Activated CD4-positive, alpha-beta T cell treated with anti-CD3 and anti-CD28 coated beads, Interleukin-2, Interleukin-6, amounts not matched to agents 100 ng/mL and 50 ng/mL, durations not matched to agents 16 hours and 8 hours (primary cell): ENCODE measurements at regions not wholly inside any gene's neighbourhood (a gene's known extent, or its start where the extent isn't known, plus 50 kb on each side); places are given as distances from the start of the nearest gene placed in this dataset.

ENCODE experiments used
- DNase-seq: peaks from one replicate; pipeline ENCODE4 v3.0.0-alpha.2; 2020

DNA sequence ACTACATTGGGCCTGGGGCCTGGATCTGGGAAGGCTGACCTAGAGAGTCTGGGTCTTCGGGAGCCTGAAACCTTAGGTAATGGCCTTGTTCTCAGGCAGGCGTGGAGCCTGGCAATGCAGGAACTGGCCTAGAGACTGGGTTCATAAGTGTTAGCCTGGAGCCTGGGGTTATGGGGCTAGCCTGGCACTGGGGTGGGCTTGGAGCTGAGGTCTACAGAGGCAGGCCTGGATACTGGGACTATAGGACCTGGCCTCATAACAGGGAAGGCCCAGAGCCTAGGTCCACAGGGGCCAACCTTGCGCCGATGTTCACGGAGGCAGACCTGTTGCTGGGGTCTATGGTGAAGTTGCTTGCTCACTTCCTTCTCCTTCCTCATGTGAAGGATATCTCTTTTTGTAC lies 843.8 kb upstream of the GJE1 start:
- DNase-seq, result no peak

DNA sequence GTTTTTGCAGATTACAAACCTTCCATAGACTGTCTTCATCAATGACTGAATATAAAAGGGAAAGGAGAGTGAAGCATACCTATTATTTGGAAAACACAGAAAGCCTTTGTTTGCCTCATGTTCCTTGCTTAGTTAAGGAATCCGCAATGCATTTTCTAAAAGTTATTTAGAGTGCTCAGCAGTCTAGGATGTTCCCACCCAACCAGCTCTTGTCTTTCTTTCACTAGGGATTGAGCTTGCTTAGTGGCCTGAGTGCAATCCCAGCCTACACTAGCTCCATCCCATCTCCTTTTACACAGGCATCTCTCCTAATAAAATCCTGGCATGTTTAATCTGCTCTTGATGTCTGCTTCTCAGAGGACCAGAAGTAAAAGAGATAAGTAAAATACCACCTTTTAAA lies 850.5 kb upstream of the GJE1 start:
- no peak for DNase-seq

DNA sequence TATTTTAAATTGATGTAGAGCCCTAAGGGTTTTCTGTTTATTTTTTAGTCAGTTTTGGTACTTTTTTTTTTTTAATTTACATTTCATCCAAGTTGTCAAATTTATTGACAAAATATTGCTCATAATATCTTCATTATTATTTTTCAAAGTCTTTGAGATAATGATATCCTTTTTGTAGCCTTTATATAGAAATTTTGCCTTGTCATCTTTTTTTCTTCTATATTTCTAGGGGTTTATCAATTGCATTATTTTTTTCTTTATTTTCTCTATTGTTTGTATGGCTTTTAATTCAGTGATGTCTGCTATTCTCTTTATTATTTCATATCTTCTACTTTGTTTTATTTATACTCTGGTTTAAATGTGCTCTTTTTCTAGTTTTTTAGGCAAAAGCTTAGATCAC lies 863.0 kb upstream of the GJE1 start:
- DNase-seq, result no peak

DNA sequence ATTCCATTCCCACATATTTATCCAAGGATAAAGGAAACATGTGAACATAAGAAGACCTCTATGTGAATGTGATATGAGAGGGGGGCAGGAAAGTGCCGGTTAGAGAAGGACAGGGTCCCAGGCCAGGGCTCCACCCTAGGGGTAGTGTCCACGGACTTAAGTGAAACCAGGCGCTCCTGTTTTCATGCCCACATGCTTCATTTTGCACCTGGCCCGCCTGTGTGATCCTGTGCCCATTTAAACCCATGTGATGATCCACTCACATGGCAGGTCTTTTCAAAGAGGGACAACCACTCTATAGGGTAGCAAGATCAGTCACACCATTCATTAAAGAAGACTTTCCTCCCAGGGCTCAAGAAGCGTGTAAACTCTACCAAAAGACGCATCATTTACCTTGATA lies 865.3 kb upstream of the GJE1 start:
- DNase-seq, result no peak

DNA sequence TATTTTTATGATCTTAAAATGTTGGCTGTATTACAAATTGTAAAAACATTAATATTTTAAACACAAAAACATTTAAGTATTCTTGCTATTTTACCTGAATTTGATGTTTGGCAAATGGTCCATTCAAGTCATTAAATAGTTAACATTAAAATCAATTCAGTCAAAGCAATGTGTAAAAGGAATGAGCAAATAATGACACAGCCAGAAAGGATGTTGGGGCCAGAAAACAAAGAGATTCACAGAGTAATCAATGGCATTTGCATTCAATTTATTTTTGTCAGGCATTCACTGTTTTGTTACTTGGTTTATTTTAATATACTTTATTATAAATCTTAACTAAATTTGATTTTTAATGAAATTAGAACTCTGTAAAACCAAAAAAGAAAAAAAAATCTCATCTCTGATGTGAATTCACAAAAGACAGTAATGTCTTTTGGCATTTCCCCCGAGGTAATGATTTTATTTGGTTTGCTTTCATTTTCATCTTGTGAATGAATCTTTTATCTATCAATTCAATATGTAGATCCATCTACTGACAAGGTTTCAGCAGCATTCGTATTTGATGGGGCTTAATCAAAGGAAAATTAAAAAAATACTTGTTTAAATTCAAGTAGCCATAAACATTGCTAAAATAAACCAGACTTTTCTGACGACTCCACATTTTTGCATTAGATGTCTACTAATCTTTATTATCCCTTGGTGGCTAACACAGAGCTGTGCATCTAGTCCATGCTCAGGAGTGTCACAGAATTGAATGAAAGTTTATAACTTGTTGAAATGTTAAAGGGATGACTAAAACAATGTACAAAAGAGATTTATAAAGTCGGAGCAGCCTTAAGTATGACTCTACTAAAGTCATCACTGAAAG lies 866.7 kb upstream of the GJE1 start:
- no peak for DNase-seq

DNA sequence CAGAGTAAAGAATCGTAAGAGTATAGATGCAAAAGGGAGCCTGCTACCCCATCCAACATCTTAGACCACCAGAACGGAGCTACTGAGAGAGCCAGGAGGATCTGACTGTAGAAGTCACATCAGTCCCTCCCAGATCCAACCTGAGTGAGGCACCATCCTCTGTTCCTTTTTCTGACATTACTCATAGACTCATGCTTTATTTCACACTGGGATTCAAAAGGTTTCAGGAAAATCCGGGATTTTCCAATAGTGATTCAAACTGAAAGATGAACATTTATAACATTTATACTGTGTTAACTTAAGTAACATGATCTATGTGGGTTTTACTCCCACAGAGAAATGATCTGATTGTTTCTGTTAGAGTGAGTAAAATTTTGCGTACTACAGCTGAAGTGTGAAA lies 868.6 kb upstream of the GJE1 start:
- DNase-seq, result no peak

DNA sequence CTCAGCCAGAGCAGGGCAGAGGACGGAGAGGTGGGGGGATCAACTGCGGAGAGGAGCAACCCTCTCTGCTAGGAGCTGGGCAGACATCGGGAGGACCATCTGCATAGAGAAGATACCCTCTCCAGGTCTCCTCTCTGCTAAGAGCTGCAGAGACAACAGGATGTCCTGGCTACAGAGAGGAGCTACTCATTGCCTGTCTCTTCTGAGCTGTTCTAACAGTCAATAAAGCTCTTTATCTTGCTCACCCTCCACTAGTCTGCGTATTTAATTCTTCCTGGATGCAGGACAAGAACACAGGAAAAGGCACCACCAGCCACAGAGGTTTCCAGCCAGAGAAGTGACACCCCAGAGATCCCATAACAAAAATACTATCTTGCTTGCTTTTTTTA lies 871.1 kb upstream of the GJE1 start:
- no peak for DNase-seq

DNA sequence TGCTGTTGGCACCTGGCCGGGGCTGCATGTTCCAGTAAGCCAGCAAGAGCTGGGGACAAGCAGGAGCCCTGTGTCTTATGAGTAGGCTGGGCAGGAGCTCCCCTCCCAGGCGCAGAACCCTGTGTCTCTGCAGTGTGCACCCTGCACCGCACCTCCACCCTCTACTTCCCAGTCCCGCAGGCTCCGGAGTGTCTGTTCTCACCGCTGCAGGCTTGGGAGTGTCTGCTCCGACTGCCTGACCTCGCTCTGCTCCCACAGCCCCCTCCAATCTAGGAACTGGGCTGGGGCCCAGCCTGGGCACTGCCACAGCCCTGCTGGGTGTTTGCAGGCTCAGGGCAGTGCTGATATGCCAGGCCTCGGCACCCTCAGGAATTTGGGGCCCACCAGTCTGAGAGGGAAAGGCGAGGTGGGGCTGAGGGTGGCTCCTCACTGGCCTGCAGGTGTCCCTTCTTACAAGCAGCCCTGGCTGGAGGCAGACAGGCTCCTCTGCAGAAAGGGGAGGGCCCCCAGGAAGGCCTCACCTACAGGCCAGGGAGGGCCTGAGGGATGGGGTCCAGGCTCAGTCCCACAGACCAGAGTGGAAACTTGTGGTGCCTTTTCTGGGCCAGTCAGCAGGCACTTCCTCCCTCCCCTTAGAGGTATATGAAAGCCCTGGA lies 871.6 kb upstream of the GJE1 start:
- DNase-seq, result no peak

DNA sequence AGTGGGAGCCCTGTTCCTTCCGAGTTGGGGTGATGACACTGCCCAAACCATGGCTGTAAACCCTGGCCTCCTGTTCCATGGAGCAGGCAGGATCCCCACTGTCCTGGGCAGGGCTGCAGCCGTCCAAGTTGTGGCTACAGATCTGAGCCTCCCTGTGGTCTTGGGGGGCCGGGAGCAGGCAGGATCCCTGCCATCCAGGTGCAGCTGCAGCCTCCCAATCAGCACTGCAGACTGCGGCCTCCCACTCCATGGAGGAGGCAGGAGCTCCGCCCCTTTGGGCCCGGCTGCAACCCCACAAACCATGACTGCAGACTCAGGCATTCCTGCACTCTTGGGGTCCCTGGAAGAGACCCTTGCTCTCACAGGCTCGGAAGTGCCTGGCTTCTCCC lies 872.1 kb upstream of the GJE1 start:
- DNase-seq, result no peak

DNA sequence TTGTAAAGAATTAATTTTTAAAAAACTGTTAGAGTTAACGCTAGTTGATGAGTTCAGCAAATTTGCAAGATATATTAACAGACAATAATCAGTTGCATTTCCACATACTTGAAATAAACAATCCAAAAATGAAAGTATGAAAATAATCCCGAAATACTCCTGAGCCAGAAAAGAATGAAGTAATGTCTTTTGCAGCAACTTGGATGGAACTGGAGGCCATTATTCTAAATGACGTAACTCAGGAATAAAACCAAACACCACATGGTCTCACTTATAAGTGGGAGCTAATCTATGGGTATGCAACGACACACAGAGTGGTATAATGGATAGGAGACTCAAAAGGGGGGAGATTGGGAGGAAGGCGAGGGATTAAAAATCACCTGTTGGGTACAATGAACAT lies 872.9 kb upstream of the GJE1 start:
- no peak for DNase-seq

DNA sequence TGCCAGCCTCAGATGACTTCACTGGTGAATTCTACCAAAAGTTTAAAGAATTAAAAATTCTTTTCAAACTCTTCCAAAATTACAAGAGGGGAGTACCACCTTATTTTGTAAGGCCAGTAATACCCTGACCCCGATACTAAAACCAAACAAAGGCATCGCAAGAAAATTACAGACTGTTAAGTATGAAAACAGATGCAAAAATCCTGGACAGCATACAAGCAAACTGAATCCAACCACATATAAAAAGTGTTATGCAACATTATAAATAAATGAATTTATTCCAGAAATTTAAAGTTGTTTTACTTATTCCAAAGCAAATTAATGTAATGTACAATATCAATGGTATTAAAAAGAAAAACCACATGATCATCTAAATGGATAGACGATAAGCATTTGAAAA lies 873.6 kb upstream of the GJE1 start:
- DNase-seq, result no peak

DNA sequence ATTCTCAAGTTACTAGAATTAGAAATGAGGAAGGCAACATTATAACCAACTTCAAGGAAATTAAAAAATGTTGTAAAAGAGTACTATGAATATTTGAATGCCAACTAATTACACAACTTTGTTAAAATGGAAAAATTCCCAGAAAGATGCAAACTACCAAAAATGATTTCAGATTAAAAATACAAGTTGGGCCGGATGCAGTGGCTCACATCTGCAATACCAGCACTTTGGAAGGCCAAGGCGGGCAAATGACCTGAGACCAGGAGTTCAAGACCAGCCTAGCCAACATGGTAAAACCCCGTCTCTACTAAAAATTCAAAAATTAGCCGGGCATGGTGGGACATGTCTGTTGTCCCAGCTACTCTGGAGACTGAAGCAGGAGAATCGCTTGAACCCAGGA lies 874.2 kb upstream of the GJE1 start:
- DNase-seq, result no peak

DNA sequence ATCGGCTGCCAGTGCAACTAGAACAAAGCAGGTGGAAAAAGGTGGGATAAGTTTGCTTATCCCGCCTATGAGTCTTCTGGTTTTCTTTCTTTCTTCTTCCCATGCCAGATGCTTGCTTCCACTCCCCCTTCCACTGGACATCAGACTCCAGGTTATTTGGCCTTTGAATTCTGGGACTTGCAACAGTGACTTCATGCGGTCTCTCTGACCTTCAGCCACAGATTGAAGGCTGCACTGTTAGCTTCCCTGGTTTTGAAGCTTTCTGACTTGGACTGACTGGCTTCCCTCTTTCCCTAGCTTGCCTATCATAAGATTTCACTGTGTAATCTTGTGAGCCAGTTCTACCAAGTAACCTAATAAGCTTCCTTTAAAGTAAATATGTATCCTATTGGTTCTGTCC lies 878.4 kb upstream of the GJE1 start:
- no peak for DNase-seq

DNA sequence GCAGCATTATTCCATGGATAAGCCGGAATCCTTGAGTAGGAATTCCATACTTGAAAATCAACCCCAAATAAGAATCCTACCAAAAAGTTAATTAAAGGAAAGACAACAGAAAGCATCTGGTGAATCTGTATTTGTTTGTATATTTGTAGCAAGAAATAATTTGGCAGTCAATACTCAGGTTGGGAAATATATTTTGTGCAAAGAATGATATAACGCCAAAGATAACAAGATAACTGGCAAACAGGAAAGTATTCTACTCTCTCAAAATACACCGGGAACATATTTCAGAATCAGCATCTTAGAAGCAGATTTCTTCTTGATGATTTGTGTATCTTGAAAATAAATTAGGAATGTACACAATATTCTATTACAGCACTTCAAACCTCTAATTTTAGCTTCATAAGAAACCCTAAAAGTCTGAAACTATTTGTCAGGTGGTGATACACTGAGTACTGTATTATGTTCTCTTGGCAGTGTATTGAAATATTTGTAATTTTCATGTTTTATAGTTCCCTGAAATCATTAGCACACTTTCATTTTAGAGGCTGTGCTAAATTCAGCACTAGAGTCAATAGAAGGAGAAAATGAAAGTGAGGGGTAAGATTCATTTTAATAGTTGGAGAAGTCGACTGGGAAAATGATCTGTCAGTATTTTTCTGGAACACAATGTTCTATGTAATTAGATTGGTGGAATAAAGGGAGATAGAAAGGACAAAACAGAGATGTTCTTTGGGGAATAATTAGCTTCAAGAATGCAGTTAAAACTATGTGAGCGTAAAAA lies 879.7 kb upstream of the GJE1 start:
- DNase-seq, result no peak

DNA sequence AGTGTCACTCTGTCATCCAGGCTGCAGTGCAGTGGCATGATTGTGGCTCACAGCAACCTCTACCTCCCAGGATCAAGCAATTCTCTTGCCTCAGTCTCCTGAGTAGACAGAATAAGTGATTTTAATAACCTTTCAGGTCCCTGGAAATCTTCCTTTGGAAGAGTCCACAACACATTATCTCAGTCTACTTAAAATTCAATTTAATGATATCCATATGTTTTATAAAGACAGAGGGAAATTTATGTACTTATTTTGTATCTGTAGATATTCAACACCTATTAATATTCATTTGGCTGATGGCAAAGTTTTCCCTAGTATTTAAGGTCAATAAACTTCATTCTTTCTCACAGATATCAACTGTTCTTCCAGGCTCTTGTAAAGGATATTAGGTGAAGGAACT lies 881.4 kb upstream of the GJE1 start:
- DNase-seq, result no peak

DNA sequence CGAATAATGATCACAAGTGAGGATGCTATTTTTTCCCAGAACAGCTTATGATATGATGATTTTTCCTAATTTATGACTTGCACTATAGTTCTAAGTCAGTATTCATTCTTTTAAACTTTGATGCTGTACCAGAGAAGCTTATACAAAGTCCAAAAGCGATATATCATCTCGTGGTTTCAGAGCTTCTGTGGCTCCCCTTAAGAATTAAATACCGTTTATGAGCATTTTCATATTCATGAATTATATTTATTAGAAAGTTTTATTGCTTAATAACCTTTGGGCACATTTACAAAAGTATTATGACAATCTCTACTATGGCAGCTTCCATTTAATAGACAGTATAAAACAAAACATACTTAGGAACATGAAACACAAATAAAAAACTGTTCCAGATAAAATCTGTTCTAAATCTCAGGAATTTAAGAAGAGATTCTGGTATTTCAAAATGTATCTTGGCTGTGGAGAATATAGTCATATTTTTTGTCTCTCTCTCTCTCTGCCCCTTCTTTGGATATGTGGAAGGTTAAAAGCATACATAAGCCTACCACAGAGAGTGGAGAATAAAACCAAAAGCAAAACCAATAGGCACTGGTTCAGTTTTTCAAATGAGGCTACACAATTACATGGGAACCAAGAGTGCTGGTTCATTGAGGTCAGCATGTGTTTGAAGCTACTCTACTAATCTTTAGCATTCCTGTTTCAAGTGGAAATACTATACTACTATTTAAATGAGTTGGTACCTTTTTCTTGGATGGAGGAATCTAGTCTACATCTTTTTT lies 884.5 kb upstream of the GJE1 start:
- no peak for DNase-seq

DNA sequence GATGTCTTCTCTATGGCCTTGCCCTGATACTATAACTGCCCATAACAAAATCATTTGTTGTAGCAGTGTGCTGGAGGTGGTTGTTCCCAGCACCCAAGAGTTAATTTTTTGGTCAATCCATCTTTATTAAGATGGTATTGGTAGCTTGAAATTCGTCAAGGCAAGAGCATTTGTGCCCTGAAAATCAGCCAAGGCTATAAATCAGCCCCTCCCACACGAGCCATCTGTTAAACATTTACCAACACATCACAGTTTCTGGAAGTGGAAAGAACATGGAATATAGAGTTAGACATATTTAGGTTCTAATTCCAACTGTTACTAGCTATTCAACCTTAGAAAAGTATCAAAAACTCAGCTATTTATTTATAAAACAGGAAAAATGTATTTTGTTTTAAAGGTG lies 888.4 kb upstream of the GJE1 start:
- no peak for DNase-seq

DNA sequence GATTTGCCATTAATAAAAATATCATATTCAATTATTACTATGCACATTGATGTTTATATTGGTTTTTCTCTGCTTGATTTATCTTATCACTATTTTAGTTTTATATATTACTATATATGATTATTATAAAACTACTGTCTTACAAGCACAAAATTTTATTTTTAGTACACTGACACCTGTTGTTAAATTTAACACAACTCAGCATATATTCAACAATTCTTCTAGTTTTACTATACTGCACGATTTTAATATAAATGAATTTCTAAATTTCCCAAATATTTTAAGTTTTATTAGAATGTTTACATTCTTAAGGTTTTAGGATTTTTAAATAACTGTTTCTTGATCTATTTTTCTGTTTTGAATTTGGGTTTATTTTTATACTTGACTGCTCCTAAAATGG lies 889.8 kb upstream of the GJE1 start:
- no peak for DNase-seq

DNA sequence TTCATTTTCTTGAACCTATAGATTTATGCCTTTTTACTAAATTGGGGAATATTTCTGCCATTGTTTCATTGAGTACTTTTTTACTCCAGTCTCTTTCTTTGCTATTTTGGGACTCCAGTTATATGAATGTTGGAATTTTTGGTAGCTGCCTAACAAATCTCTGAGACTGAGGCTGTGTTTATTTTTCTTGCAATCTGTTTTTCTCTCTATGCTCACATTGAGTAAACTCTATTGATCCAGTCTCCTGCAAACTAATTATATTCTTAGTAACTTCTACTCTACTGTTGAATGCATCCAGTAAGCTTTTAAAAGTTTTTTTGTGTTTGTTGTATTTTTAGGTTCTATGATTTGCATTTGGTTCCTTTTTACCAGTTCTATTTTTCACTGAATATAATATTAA lies 903.4 kb upstream of the GJE1 start:
- no peak for DNase-seq

DNA sequence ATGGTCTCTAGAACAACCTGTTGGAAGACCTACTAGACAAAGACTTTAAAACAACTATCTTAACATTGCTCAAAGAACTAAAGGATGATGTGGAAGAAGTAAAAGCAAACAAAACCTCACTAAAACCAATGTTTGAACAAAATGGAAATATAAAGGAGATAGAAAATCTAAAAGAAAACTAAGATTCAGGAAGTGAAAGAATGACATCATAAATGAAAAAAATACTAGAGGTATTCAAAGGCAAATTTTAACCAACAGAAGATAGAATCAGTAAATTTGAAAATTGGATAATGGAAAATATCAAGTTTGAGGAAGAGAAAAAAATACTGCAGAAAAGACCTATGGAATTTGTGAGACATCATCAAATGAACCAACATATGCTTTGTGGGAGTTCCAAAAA lies 914.1 kb upstream of the GJE1 start:
- DNase-seq, result no peak

DNA sequence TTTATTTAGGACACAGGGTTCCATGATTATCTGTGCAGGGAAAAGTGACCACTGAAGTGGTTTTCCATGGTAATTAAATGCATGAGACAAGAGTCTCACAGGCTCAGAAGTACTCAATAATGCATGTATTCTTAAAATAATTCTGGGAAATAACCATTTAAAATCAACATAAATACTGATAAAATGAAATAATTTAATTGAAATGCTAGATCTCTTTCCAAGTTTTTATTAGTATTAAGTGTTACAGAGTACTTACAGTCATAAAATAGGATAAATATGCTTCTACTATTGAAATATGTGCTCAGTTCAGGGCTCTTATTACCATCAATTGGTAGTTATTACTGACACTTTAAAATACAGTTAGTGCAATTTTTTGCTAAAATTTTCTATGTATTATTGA lies 916.0 kb upstream of the GJE1 start:
- DNase-seq, result no peak

DNA sequence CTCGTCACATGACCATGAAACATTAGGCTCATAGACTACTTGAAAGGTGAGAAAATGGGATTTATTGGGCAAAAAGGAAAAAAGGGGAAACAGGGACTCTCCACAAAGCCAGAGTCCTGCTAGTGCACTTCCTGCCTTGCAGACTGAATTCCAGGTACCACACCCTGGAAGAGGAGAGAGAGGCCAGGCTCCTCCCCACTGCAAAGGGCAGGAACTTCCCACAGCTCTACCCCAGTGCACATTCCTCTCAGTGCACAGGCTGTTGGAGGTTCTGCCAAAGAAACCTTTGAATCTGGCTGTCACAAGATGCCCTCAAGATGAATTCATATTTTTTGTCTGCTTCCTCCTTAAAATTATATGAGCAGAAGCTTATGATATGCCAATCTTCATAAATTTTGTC lies 920.4 kb upstream of the GJE1 start:
- no peak for DNase-seq

DNA sequence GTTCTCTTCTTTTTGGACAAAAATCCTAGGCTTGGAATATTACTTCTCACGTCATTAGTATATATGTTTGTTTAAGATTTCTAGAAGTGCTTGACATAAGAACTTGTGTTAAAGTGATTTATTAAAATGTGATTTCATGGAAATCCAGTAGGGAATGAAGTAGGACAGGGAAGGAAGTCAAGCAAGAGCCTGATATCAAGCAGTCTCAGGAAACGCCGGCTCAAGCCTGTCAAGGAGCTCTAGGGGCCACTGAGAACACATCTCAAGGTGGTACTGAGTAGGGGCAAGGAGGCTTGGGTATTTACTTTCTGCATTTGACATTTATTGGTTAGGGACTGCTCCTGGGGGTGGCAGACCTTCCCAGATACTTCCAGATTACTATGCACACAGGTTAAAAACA lies 920.9 kb upstream of the GJE1 start:
- no peak for DNase-seq
